ENCODE measurements at regions not wholly inside any gene's neighbourhood (a gene's known extent, or its start where the extent isn't known, plus 50 kb on each side); places are given as distances from the start of the nearest gene placed in this dataset.

DNA sequence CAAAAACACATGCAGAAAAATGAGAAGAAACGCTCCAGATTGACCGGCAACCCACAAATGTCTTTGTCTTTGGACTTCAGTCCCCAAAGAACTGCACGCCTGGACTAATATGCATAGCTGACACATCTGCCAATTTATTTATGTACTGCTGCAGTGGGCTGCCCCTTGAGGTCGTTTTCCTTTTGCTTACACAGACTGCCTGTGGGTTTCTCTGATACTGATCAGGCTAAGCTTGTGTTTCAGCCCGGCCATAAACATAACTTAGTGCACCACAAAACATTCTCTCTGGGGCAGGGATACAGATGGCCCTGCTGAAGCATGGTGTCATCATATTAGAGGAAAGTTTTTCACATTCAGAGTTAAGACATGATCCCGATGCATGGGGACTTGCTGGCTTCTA, 75.4 kb downstream of the NUDT12 start:
- H3K4me3 ChIP-seq (ENCODE audit: low read length), result no peak overlapping the region
- TF ChIP-seq, protein P1, sequence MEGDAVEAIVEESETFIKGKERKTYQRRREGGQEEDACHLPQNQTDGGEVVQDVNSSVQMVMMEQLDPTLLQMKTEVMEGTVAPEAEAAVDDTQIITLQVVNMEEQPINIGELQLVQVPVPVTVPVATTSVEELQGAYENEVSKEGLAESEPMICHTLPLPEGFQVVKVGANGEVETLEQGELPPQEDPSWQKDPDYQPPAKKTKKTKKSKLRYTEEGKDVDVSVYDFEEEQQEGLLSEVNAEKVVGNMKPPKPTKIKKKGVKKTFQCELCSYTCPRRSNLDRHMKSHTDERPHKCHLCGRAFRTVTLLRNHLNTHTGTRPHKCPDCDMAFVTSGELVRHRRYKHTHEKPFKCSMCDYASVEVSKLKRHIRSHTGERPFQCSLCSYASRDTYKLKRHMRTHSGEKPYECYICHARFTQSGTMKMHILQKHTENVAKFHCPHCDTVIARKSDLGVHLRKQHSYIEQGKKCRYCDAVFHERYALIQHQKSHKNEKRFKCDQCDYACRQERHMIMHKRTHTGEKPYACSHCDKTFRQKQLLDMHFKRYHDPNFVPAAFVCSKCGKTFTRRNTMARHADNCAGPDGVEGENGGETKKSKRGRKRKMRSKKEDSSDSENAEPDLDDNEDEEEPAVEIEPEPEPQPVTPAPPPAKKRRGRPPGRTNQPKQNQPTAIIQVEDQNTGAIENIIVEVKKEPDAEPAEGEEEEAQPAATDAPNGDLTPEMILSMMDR (conservative IDR thresholded peaks at IDR 0.05; ENCODE audit: low read length), result peak; percentile 36
- peak; percentile 81 for DNase-seq (ENCODE audit: low read depth)

DNA sequence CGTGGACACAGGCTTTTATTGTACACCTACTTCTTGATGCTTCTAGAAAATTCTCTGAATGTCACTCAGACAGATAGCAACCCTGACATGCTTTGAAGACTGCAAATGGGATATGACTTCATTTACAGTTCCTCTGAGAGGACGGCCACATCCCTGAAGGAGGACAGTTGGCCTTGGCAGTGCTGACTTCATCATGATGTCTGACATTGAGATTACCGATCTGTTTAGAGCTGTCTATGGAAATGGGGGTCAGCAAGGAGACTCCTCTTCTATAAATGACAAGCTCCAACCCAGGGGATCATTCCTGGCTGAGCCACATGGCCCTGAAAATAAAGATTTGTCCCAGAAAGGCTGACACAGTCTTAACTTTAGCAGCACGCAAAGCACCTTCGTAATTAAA, 75.8 kb downstream of the NUDT12 start:
- TF ChIP-seq, protein P1 (conservative IDR thresholded peaks at IDR 0.05; ENCODE audit: low read length), result no peak
- H3K4me3 ChIP-seq (ENCODE audit: low read length), result no peak overlapping the region
- DNase-seq (ENCODE audit: low read depth), result no peak

DNA sequence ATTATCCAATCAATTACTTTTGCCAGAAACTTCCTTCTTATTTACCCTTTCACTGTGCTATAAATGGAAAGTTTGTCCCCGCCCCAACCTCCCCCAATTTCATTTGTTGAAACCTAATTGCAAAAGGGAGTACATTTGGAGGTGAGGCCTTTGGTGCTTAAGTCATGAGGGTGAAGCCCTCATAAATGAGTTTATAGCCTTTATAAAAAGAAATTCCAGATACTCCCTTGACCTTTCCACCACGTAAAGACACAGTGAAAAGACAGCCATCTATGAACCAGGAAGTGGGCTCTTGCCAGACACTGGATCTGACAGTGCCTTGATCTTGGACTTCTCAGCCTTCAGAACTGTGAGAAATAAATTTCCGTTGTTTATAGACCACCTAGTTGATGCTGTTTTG, 82.3 kb downstream of the NUDT12 start:
- no peak overlapping the region for H3K4me3 ChIP-seq (ENCODE audit: low read length)
- DNase-seq (ENCODE audit: low read depth), result no peak
- TF ChIP-seq, protein P1 (conservative IDR thresholded peaks at IDR 0.05; ENCODE audit: low read length), result no peak

DNA sequence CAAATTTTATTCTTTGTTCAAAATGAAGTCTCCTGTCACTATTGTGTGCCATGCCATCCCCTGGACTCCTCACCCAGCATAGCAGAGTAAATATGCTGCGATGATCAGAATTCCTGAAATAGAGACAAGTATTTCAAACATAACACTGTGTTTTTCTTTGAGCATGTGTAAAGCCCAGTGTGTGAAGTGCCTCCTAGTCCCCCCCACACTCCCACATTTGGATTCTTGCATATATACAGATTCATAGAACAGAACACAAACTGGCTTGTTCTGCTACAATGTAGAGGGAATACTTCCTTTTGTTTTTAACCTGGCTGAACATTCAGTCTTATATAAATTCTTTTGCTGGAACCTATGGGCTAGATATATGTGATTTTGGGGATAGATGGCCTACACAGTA, 84.9 kb downstream of the NUDT12 start:
- no peak overlapping the region for H3K4me3 ChIP-seq (ENCODE audit: low read length)
- TF ChIP-seq, protein P1 (conservative IDR thresholded peaks at IDR 0.05; ENCODE audit: low read length), result no peak
- DNase-seq (ENCODE audit: low read depth), result no peak

DNA sequence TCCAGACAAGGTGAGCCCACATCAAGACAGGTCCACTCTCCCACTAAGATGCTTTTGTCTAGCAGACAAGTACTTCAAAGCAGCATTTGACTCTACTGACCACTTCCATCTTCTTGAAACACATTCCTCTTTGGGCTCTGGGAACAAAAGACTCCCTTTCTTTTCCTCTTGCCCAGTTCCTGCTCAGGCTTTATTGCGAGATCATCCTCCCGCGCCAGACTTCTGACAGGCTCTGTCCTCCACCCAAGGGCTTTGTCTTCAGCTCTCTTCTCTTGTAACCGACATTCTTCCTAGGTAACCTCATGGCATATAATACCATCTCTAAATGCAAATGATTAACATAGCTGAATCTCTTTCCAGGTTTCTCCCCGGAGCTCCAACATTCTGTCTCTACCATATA, 85.8 kb downstream of the NUDT12 start:
- DNase-seq (ENCODE audit: low read depth), result peak; percentile 9
- H3K4me3 ChIP-seq (ENCODE audit: low read length), result no peak overlapping the region
- TF ChIP-seq, protein P1 (conservative IDR thresholded peaks at IDR 0.05; ENCODE audit: low read length), result no peak

DNA sequence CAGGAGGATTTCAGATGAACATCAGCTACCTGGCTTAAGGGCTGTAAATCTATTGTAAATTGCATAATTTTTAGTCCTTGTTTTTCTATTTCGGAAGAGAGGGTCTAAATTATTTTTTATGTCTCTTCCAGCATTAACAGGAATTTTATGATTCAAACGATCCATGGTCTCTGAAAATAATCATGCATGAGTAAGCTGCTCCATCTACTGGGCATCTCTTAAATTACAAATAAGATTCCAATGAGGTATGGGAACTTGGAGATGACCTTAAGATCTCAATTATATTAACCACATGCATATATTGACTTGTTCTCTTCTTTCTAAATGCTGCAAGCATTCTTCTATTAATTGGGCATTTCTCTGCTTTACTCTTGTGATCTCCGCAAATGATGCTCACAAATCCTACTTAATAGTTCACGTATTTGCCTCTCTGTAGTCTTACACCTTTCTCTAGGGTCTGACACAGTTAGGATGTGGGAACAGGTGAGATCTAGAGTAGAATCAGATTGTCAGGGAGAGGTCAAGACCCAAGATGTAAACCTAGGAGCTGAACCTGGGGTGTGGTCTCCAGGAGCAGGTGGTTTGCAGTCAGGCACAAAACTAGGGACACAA, 86.9 kb downstream of the NUDT12 start:
- no peak overlapping the region for H3K4me3 ChIP-seq (ENCODE audit: low read length)
- TF ChIP-seq, protein P1 (conservative IDR thresholded peaks at IDR 0.05; ENCODE audit: low read length), result peak; percentile 70
- DNase-seq (ENCODE audit: low read depth), result peak; percentile 58

DNA sequence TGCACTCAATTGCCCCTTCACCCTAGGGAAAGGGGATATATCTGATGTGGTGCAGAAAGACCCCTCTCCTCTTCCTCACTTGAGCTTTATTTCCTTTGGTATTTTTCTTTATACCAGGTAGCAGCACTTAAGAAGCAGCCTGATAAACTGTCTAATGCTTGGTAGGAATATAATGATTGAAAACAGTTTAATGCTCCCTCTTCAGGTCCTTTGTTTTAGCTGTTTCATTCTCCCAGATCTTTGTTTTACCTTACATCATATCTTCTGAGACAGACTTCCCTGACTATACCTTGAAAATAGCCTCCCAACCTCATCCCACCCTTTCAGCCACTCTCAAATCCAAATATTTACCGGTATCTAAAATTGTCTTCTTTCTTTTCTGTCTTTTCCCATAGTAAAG, 87.9 kb downstream of the NUDT12 start:
- no peak overlapping the region for H3K4me3 ChIP-seq (ENCODE audit: low read length)
- no peak for DNase-seq (ENCODE audit: low read depth)
- TF ChIP-seq, protein P1 (conservative IDR thresholded peaks at IDR 0.05; ENCODE audit: low read length), result peak; percentile 28; the same call in 1 of the 2 replicates
